ENCODE measurements at regions not wholly inside any gene's neighbourhood (a gene's known extent, or its start where the extent isn't known, plus 50 kb on each side); places are given as distances from the start of the nearest gene placed in this dataset.
A peak's percentile ranks its signal among the peaks of the same experiment; 100 is the strongest.

DNA sequence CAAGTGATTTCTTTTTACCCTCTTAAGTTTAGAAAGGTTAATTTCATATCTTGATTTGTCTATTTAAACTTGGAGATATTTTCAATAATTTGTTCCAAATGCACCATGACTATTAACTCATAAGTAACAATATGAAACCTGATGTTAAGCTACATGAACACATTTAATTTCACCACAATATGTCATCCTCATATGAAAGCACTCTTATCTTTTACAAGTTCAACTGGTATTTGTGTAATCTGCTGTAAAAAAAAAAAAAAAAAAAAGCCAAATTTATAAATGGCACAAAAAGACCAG, 110.4 kb downstream of the HFE start:
- peak; percentile 29 for DNase-seq (ENCODE audit: low read depth, low spot score)

- peak; percentile 35 for DNase-seq (ENCODE audit: low read depth, low spot score)
Measured at GRCh38 chr6:26197933-26198721, 110.9 kb downstream of the HFE start.

DNA sequence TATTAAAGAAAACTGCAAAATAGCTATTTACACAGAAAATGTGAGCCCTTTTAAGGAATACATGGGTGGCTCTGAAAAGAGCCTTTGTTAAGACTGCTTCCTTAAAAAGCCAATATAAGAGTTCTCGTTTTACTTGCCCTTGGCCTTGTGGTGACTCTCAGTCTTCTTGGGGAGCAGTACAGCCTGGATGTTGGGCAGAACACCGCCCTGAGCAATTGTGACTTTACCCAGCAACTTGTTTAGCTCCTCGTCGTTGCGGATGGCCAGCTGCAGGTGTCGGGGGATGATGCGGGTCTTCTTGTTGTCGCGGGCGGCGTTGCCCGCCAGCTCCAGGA, 111.5 kb downstream of the HFE start:
- DNase-seq (ENCODE audit: low read depth, low spot score): no peak

GRCh38 chr6:26199057-26199772, 112.0 kb downstream of the HFE start:
- peak; percentile 92 for DNase-seq (ENCODE audit: low read depth, low spot score)

GRCh38 chr6:26199773-26200764, 112.8 kb downstream of the HFE start:
- no peak for DNase-seq (ENCODE audit: low read depth, low spot score)

- no peak for DNase-seq (ENCODE audit: low read depth, low spot score)
Measured at GRCh38 chr6:26200918-26201721, 113.9 kb downstream of the HFE start.

- DNase-seq (ENCODE audit: low read depth, low spot score): no peak
Measured at GRCh38 chr6:26202201-26202611, 115.0 kb downstream of the HFE start.

GRCh38 chr6:26202811-26203583, 115.8 kb downstream of the HFE start:
- DNase-seq (ENCODE audit: low read depth, low spot score): no peak

- peak; percentile 99 for DNase-seq (ENCODE audit: low read depth, low spot score)
Measured at GRCh38 chr6:26204332-26205160, 117.3 kb downstream of the HFE start.

DNA sequence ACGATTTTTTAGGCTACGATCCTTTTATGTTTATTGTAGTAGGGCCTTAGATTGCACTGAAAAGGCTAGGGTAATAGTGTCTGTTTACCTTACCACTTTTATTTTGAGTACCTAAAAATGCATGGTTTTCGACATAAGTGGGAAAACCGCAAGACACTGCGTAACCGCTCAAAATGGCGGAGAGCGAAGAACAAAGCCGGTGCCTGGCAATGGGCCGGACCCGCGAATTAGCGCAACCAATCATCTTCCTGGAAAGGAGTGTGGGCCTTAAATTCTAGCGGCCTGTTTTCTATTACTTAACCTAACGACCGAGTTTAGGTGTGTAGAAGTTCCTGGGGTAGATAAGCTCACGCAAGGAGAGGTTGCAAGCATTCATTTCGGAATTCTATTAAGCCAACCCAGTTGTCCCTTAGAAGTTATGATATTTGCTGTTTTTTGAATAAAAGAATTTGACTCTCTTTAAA, 118.0 kb downstream of the HFE start:
- DNase-seq (ENCODE audit: low read depth, low spot score): peak; percentile 94

DNA sequence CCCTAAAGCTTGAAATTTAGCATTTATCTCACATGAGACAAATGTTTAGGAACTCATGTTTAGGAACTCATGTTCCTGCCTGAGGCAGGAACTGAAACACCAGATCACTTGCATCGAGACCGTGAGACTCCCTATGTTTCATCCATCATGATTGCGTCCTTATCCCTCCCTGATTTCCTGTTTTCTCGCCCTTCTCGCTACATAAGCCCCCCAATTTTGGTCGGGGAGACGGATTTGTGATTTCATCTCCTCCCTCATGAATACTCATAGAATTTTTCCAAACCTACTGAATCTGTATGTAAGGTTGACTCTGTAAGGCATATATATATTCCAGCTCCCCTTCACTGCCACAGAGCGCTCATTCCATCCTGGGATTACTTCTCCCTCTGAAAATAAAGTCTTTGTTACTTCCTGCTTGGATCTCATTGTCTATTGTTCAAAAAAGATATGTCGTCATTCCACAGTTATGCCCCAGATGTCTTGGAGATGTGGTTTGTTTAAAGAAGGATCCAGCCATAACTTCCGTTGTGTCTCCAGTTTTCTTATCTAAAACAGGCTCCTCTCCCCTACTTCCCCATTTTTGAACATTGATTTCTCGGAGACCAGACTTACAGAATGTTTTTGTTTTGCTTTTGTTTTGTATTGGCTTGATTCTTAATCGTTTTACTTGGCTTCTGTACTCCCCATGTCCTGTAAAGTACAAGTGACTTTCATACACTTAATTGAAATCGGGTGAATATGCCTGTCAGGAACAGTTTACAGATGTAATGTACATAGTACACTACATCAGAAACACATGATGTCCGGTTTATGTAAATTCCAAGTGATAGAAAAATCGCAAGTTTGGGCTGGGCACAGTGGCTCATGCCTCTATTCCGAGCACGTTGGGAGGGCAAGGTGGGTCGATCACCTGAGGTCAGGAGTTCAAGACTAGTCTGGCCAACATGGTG, 118.7 kb downstream of the HFE start:
- DNase-seq (ENCODE audit: low read depth, low spot score): peak; percentile 80

DNA sequence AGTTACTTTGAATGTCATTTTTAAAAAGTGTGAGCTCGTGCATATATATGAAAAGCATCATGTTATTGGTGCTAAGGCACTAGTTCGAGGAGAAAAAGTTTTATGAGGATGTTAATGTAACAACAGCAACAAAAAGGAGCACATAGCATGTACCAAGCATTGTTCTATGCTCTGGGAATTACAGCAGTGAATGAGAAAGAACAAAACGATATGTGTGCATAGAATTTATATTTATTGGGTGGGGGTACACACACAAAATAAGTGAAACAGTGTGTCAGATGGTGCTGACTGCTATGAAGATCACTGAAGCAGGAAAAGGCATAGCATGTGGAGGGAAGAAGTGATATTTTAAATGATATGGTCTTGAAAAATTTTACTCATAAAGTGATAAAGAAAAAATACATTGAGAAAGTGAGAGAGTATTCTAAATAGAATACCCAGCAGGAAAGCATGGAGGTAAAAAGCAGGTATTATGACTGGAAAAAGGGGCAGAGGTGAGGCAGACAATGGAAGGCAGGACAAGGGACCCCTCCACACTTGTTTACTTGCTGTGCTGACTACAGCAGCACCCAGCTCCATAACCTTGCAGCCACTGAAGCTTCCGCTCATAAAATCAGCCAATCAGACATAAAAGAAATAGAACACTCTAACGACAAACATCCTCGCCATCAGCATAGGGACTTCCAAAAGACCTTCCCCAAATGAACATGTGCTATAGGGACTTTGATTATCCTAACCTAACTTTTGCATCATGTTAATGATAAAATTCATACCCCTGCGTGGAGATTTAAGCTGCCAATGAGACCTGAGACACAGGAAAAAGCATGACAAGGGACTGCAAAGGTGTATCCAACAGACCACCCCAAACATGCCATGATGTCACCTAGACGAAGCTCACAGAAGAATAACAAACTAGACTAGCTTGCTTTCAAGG, 119.9 kb downstream of the HFE start:
- no peak for DNase-seq (ENCODE audit: low read depth, low spot score)

GRCh38 chr6:26211963-26212362, 124.7 kb downstream of the HFE start:
- DNase-seq (ENCODE audit: low read depth, low spot score): no peak

DNA sequence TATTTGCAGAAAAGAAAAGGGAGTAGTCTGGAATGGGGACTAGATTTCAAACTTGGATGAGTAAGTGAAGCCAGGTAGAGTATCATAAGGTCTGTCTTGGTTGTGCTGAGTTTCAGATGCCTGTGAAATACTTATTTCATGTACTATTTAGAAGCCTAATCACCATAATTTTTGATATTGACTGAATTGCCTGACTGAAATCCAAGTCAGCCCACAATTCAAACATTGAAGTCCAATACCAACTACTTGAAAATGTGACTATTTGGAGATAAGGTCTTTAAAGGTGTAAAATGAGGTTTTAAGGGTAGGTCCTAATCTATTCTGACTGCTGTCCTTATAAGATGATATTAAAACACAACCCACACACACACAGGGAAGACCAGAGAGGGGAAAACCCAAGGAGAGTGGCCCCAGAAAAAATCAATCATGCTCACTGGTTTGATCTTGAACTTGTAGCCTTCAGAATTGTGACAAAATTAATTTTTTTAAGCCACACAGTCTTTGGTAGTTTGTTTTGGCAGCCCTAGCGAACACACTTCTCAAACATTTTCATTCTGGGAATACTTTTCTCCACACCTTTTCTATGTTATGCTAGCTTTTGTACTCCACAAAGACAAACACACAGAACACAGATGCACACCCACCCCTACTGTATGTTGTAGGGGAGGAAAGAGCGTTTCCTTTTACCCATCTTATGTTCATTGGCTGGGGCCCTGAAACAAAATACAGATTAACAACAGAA, 126.3 kb downstream of the HFE start:
- DNase-seq (ENCODE audit: low read depth, low spot score): no peak

- no peak for DNase-seq (ENCODE audit: low read depth, low spot score)
Measured at GRCh38 chr6:26214803-26215584, 127.8 kb downstream of the HFE start.
